Activated T-helper 1 cell treated with anti-CD3 and anti-CD28 coated beads, Interleukin-12 subunit alpha, Interleukin-12 subunit beta, Interleukin-2, Interleukin-4 antibody, amounts not matched to agents 30 ng/mL and 10 ng/mL and 1 ng/mL, durations not matched to agents 14 hours and 24 hours and 36 hours (primary cell): ENCODE measurements at regions not wholly inside any gene's neighbourhood (a gene's known extent, or its start where the extent isn't known, plus 50 kb on each side); places are given as distances from the start of the nearest gene placed in this dataset.
"Not testable (repeated sequence)": the region's sequence is repeated elsewhere in the genome, so short reads cannot be mapped to it uniquely, and the experiment has no call there.

ENCODE experiments used
- DNase-seq: peaks from one replicate; pipeline ENCODE4 v3.0.0; 2021; ENCODE audit warnings: low spot score
- H3K27ac Mint-ChIP-seq: one replicate; pipeline ENCODE4 v1.8.0; 2021; ENCODE audit warnings: mild to moderate bottlenecking, mixed read lengths
- H3K27me3 Mint-ChIP-seq: one replicate; pipeline ENCODE4 v1.8.0; 2022; ENCODE audit warnings: mild to moderate bottlenecking, moderate library complexity, mixed read lengths; ENCODE audit not compliant: insufficient read depth
- H3K36me3 Mint-ChIP-seq: one replicate; pipeline ENCODE4 v1.8.0; 2021; ENCODE audit warnings: low read depth, mixed read lengths
- H3K4me1 Mint-ChIP-seq: one replicate; pipeline ENCODE4 v1.8.0; 2021; ENCODE audit warnings: low read depth, mixed read lengths
- H3K4me3 Mint-ChIP-seq: one replicate; pipeline ENCODE4 v1.8.0; 2021; ENCODE audit warnings: mild to moderate bottlenecking, moderate library complexity, mixed read lengths
- H3K9me3 Mint-ChIP-seq: one replicate; pipeline ENCODE4 v1.8.0; 2021; ENCODE audit warnings: mixed read lengths
- intact Hi-C: fragments of 100-400 bp; cut with micrococcal nuclease; formaldehyde crosslinking; loops from one replicate; pipeline ENCODE4 v1.15.1; 2024

DNA sequence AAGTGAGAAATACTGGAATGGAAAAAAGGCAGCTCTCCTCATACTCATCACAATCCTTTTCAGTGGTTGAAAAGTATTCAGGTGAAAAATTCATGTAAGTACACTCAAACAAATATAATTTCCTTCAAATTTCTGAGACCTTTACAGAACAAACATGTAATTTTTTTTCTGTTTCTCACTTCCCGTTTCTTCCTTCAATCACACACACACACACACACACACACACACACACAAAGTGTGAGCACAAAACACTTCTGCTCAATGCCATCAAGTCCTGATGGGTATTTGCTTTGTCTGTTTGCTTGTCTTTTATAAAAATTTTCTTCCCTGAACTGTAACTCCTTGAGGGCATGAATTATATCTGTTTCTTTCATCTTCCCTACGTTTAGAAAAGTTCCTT is 110.6 kb downstream of the LIG4 start:
- Mint-ChIP-seq H3K4me3 (no peak overlapping the region), H3K27ac (no peak overlapping the region), H3K27me3 (no peaks in the 10 kb centered on the region), H3K4me1 (no peaks in the 10 kb centered on the region), H3K36me3 (no peaks in the 10 kb centered on the region), H3K9me3 (no peaks in the 10 kb centered on the region)
- DNase-seq, result no peak
- intact Hi-C loops, result no loop called here

DNA sequence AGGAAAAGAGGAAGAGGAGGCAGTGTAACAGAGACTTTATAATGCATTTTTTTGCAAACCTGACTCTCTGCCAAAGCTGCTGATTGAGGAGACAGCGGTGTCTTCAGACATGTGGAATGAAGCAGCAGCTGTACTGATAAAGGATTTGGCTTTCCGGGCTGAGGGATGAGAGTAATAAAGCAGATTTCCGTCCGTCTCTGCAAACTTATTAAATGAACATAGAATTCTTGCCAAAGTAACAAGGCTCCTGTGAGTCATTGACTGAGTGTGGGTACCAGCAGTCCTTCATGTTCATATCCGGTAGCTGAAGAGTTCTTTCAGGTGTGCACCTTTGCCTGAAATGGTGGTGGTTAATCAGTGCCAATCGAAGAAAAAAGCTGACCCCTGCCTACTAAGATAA is 112.6 kb downstream of the LIG4 start:
- Mint-ChIP-seq H3K27me3 (no peaks in the 10 kb centered on the region), H3K4me1 (no peaks in the 10 kb centered on the region), H3K27ac (no peak overlapping the region), H3K4me3 (no peak overlapping the region), H3K9me3 (no peaks in the 10 kb centered on the region), H3K36me3 (no peaks in the 10 kb centered on the region)
- DNase-seq, result no peak
- intact Hi-C loops, result no loop called here

DNA sequence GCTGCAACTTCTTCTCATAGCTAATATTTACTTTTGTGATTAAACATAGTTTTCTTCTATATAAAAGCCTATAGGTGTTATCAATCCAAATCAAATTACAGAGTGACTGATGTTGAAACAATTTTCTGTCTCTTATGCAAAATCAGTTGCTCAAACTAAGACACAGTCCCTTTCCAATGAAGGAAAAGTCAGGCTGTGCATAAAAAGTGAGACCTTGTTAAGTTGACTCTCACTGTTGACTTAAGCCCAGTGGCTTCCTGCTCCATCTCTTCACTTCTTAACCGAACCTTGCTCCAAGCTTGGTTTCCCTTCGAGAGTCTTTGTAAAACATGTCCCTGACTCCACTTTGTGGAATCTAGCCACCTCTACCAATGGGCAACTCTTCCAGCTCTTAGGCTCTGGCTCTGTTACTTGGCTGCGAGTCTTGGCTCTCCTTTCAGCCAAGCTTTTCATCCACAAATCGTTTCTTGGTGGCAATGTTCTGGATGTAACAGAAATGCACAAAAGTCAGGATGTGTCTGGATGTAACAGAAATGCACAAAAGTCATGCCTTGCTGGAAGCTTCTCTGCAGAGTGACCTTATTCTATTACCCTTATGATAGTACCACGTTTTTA is 118.9 kb downstream of the LIG4 start:
- DNase-seq, result no peak
- Mint-ChIP-seq H3K27ac (no peak overlapping the region), H3K27me3 (no peaks in the 10 kb centered on the region), H3K4me3 (no peak overlapping the region), H3K9me3 (no peaks in the 10 kb centered on the region), H3K36me3 (no peaks in the 10 kb centered on the region), H3K4me1 (no peaks in the 10 kb centered on the region)
- intact Hi-C loops, result no loop called here

DNA sequence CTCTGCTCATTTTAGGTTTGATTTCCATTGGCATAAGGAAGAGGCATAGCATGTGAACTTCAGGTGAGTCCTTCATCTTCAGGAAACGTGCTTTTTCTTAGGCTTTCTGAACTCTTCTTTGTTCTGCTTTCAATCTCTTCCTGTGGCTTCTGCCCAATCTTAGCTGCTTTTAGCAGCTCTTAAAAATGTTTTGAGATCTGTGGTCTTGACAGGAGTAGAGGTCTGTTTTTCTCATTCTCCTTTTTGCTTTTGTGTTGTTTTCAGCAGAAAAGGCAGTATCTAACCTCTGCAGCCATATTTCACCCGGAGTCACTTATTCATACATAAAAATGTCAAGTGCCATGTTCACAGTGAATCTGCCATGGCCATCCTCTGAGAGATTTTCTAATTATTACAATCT is 120.3 kb downstream of the LIG4 start:
- no peaks in the 10 kb centered on the region for H3K27me3 Mint-ChIP-seq
- no peaks in the 10 kb centered on the region for H3K36me3 Mint-ChIP-seq
- no peaks in the 10 kb centered on the region for H3K4me1 Mint-ChIP-seq
- no peak overlapping the region for H3K4me3 Mint-ChIP-seq
- no peaks in the 10 kb centered on the region for H3K9me3 Mint-ChIP-seq
- H3K27ac Mint-ChIP-seq, result no peak overlapping the region
- no peak for DNase-seq
- intact Hi-C loops, result no loop called here

DNA sequence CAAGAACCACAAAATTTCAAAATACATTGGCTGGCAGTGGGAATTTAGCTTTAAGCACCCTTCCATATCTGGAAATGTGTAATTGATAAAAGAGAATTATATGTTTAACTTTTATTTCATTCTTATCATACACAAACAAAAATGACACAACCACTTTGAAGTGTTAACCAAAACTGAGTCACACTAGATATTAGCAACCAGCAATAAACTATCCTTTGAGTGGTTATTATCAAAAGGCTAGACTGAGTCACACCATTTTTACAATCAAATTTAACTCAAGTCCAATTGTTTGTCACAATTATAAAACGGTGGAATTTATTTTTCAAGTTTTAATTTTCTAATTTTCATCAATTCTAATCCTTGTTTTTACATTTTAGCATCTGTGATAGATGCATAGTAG is 121.7 kb downstream of the LIG4 start:
- Mint-ChIP-seq H3K36me3 (no peaks in the 10 kb centered on the region), H3K27me3 (no peaks in the 10 kb centered on the region), H3K4me3 (no peak overlapping the region), H3K27ac (no peak overlapping the region), H3K4me1 (no peaks in the 10 kb centered on the region), H3K9me3 (no peaks in the 10 kb centered on the region)
- intact Hi-C loops, result no loop called here
- DNase-seq, result no peak

DNA sequence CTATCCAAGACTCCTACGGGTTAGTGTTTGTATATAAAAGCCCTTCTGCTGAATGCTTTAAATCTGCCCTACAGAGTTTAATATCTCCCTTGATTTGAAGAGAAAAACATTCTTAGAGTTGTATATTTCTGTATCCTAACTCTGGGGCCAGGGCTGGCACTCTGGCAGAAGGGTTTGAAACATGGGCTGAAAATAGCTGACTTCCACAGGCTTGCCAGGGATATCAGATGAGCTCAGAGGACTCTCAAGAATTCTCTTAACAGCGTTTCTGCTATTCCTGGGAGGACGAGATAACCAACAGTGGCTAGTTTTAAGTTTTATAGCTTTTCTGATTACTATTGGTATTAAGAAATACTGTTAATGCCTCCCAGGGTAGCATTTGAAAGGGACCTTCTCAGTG is 127.5 kb downstream of the LIG4 start:
- intact Hi-C loops, result no loop called here
- no peaks in the 10 kb centered on the region for H3K36me3 Mint-ChIP-seq
- no peak for DNase-seq
- H3K9me3 Mint-ChIP-seq, result no peaks in the 10 kb centered on the region
- H3K27ac Mint-ChIP-seq, result no peak overlapping the region
- H3K4me1 Mint-ChIP-seq, result no peaks in the 10 kb centered on the region
- H3K4me3 Mint-ChIP-seq, result no peak overlapping the region
- H3K27me3 Mint-ChIP-seq, result no peaks in the 10 kb centered on the region

DNA sequence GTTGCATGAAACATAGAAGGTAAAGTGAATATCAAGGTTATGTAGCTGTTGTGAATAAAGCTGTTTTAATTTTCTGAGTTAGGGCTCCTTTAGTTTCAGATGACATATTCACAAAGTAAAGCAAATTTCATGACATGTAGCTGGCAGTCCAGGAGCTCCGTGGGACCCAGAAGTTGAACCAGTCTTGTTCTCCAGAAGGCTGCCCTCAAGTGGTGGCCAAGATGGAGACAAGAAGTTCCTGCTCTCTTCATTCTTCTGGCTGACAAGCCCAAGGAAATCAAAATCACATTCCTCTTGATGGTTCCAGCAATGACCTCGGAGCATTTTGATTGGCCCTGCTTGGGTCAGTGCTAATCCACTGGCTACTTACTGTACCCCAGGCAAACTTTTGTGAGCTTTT is 128.7 kb downstream of the LIG4 start:
- intact Hi-C loops, result no loop called here
- DNase-seq, result no peak
- Mint-ChIP-seq H3K27me3 (no peaks in the 10 kb centered on the region), H3K27ac (no peak overlapping the region), H3K4me1 (no peaks in the 10 kb centered on the region), H3K9me3 (no peaks in the 10 kb centered on the region), H3K36me3 (no peaks in the 10 kb centered on the region), H3K4me3 (no peak overlapping the region)

DNA sequence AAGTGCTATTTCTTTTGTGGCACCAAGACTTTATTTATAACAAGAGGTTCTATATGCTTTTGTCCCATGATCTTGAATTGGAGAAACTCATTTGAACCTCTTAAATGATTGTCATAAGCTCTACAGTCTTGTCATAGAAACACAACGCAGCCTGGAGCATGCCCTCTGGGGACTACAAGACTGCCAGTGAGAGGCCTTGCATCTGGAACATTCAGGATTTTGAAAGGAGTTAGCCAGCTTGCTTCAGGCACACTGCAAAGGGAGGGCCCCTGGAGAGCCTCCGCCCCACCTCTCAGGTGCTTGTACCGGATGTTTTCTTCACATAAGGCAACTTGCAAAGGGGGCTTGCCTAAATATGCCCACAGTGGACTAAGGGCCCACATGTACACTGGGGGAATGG is 130.5 kb downstream of the LIG4 start:
- no peak for DNase-seq
- Mint-ChIP-seq H3K4me3 (no peak overlapping the region), H3K9me3 (no peaks in the 10 kb centered on the region), H3K27me3 (no peaks in the 10 kb centered on the region), H3K27ac (no peak overlapping the region), H3K4me1 (no peaks in the 10 kb centered on the region), H3K36me3 (no peaks in the 10 kb centered on the region)
- intact Hi-C loops, result no loop called here

DNA sequence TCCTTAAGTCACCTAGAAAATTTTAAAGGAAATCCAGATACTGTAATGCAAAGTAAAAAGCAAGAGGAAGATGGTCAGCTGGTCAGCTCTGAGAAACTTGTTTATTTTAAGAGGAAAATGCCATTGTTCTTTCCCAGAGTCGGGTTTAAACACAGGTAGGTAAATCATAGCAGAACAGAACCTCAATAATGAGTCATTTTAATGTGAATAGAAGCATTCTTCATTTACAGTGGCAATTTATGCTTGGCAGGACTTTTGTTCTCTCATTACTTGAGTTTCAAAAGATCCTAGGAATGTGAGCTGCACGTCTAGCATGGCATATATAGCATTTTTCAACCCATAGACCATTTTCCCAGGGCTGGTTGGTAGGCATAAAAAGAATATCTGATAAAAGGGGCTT is 132.3 kb downstream of the LIG4 start:
- no peaks in the 10 kb centered on the region for H3K36me3 Mint-ChIP-seq
- H3K27ac Mint-ChIP-seq, result no peak overlapping the region
- no peak overlapping the region for H3K4me3 Mint-ChIP-seq
- DNase-seq, result no peak
- H3K4me1 Mint-ChIP-seq, result no peaks in the 10 kb centered on the region
- H3K27me3 Mint-ChIP-seq, result no peaks in the 10 kb centered on the region
- intact Hi-C loops, result no loop called here
- no peaks in the 10 kb centered on the region for H3K9me3 Mint-ChIP-seq

DNA sequence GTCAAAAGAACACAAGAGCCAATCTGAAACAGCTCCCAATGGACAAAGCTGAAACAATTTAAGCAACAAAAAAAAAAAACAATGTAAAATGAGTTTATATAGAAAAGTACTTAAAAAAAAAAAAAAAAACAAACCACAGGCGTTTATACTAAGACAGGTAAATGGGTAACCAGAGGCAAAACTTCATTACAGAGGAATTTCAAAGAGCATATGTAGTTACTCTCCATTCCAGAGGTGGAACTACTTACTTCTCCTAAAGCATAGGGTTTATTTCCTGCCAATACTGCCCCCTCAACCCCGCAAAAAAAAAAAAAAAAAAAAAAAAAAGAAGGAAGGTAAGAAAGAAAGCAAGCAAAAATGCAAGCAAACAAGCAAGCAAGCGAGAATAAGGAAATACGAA is 132.9 kb downstream of the LIG4 start:
- H3K27ac Mint-ChIP-seq, result no peak overlapping the region
- no peaks in the 10 kb centered on the region for H3K27me3 Mint-ChIP-seq
- H3K4me1 Mint-ChIP-seq, result no peaks in the 10 kb centered on the region
- intact Hi-C loops, result no loop called here
- H3K9me3 Mint-ChIP-seq, result peaks cover under 1% of the 10 kb centered on the region
- H3K36me3 Mint-ChIP-seq, result no peaks in the 10 kb centered on the region
- DNase-seq, result no peak
- H3K4me3 Mint-ChIP-seq, result no peak overlapping the region

DNA sequence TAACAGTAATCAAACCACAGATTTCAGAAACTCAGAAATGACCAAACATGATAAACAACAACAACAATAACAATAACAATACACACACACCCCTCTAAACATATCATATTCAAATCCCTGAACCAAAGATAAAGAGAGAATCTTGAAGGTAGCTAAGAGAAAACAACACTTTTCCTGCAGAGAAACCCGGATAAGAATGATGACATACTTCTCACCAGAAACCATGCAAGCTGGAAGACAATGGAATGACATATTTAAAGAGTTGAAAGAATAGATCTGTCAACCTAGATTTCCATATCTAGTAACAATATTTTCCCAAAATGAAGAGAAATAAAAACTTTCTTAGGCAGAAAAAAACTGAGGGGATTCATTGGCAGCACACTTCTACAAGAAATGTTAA is 138.1 kb downstream of the LIG4 start:
- intact Hi-C loops, result no loop called here
- no peaks in the 10 kb centered on the region for H3K36me3 Mint-ChIP-seq
- no peak overlapping the region for H3K27ac Mint-ChIP-seq
- no peaks in the 10 kb centered on the region for H3K4me1 Mint-ChIP-seq
- H3K4me3 Mint-ChIP-seq, result no peak overlapping the region
- peaks cover 21% of the 10 kb centered on the region for H3K9me3 Mint-ChIP-seq
- no peaks in the 10 kb centered on the region for H3K27me3 Mint-ChIP-seq
- no peak for DNase-seq

DNA sequence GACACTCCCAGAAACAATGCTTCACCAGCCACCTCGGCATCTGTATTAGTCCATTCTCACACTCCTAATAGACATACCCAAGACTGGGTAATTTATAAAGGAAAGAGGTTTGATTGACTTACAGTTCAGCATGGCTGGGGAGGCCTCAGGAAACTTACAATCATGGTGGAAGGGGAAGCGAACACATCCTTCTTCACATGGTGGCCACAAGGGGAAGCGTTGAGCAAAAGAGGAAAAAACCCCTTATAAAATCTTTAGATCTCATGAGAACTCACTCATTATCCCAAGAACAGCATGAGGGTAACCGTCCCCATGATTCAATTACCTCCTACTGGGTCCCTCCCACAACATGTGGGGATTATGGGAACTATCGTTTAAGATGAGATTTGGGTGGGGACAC is 140.9 kb downstream of the LIG4 start:
- peaks cover 28% of the 10 kb centered on the region for H3K9me3 Mint-ChIP-seq
- H3K27me3 Mint-ChIP-seq, intact Hi-C loops, DNase-seq, H3K4me3 Mint-ChIP-seq, H3K27ac Mint-ChIP-seq, H3K4me1 Mint-ChIP-seq, H3K36me3 Mint-ChIP-seq: not testable (repeated sequence)

DNA sequence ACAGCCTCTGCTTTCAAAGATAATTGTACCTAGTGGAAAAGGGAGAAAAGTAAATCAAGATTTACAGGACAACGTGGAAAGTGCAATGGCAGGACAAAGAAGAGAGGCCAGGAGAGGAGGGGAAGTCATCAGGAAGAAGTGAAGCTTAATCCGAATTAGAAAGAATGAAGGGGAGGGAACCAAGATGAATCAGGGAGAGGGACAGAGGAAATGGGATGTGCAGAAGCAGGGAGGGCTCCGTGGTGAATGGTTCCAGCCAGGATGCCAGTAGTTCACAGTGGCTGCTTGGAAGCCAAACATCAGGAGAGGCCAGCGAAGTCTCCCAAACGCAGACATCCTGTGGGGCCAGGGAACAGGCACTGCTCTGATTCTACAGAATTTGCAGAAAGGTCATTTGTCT is 144.4 kb downstream of the LIG4 start:
- intact Hi-C loops, result no loop called here
- Mint-ChIP-seq H3K27ac (no peak overlapping the region), H3K4me3 (no peak overlapping the region), H3K4me1 (no peaks in the 10 kb centered on the region), H3K9me3 (peaks cover 21% of the 10 kb centered on the region), H3K36me3 (no peaks in the 10 kb centered on the region), H3K27me3 (no peaks in the 10 kb centered on the region)
- no peak for DNase-seq

DNA sequence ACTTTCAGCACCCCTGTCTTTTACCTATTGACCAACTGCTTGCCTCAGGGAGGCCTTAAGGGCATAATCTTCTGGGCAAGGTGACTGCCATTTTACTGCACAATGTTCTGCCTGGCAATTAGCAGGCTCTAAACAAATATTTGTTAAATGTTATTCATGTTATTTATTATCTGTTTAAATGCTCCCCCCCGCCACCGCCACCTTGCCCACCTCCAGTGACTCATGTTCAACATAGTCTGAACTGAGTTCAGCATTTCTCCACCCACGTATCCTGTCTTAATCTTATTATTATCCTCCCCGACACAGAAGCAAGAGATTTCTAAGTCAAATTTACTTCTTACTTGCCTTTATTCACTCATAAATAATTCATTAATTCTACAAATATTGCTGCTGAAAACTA is 144.8 kb downstream of the LIG4 start:
- intact Hi-C loops, result no loop called here
- DNase-seq, result no peak
- no peaks in the 10 kb centered on the region for H3K27me3 Mint-ChIP-seq
- peaks cover 17% of the 10 kb centered on the region for H3K9me3 Mint-ChIP-seq
- no peak overlapping the region for H3K4me3 Mint-ChIP-seq
- no peak overlapping the region for H3K27ac Mint-ChIP-seq
- H3K4me1 Mint-ChIP-seq, result no peaks in the 10 kb centered on the region
- no peaks in the 10 kb centered on the region for H3K36me3 Mint-ChIP-seq
